D721Med (cell line): ENCODE measurements at regions not wholly inside any gene's neighbourhood (a gene's known extent, or its start where the extent isn't known, plus 50 kb on each side); places are given as distances from the start of the nearest gene placed in this dataset.

ENCODE experiments used
- DNase-seq: peaks from one replicate; pipeline ENCODE4 v3.0.0; 2011; ENCODE audit warnings: low spot score; ENCODE audit not compliant: insufficient read length
- FAIRE-seq: peaks from 2 replicates; lab custom pipeline; 2011; peaks lifted over from hg19 to GRCh38; lab: Jason Lieb, UNC
- TF ChIP-seq, protein P1 (sequence below): IDR thresholded peaks from 2 replicates; pipeline ENCODE4 v1.5.1; 2012; ENCODE audit warnings: mild to moderate bottlenecking, control low read depth; ENCODE audit not compliant: insufficient read depth; ENCODE audit errors: missing control alignments

DNA sequence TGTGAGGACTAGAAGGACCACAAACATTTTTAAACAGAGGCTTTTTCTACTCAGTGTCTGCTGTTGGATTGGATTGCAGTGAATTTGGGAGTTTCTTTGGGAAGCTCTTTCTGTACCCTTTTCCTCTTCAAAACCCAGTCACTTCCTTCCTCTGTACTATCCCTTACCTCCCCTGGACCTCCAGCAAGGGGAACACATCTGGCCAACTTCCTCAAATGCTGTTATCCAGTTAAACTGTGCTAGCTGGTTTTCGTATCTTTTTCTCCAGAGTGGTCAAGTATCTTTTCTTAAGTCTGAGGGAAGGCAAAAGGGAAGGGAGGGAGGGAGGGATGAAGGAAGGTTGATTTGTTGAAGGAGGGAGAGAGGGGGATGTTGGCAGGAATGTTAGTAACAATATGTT, 99.2 kb upstream of the TNR start:
- FAIRE-seq (no peak), DNase-seq (no peak)
- TF ChIP-seq, protein P1, sequence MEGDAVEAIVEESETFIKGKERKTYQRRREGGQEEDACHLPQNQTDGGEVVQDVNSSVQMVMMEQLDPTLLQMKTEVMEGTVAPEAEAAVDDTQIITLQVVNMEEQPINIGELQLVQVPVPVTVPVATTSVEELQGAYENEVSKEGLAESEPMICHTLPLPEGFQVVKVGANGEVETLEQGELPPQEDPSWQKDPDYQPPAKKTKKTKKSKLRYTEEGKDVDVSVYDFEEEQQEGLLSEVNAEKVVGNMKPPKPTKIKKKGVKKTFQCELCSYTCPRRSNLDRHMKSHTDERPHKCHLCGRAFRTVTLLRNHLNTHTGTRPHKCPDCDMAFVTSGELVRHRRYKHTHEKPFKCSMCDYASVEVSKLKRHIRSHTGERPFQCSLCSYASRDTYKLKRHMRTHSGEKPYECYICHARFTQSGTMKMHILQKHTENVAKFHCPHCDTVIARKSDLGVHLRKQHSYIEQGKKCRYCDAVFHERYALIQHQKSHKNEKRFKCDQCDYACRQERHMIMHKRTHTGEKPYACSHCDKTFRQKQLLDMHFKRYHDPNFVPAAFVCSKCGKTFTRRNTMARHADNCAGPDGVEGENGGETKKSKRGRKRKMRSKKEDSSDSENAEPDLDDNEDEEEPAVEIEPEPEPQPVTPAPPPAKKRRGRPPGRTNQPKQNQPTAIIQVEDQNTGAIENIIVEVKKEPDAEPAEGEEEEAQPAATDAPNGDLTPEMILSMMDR = no peak

DNA sequence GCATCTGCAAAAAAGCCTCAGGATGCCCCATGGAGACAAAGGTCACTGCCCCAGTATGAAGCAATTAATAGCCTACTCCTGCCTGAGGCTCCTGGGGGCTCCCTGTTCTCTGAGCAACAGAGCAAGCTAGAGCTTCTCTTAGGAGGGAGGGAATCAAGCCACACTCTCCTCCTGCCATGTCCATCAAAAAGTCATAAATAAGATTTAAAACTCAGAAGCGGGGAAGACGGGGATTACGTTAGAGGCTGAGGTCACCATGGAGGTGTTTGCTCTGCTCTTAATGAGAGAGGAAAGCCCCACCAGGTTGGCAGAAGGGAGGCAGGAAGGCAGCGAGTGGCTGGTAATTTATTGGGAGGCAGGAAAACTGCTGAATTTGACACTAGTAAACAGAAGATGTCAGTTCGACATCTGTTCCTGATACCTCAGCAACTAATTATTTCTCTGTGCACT, 98.4 kb upstream of the TNR start:
- no peak for DNase-seq
- no peak for FAIRE-seq
- TF ChIP-seq, protein P1 = no peak

DNA sequence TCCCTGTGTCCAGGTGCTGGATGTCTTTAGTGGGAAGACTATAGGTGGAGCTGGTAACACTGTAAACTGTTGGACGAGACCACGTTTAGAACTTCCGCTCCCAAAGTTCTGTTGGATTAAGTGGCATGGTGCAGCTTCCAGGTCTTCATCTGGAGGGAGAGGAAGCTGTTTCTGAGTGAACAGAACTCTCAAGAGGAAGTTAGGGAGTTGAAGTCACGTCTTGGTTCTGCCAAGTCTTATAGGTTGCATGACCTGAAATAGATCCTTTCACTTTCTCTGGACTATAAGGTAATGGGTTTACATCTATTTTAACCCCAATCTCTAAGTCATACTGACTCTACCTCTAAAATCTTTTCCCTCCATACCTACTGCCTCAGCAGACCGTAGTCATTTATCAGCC, 97.4 kb upstream of the TNR start:
- TF ChIP-seq, protein P1 = no peak
- FAIRE-seq = no peak
- DNase-seq = no peak

DNA sequence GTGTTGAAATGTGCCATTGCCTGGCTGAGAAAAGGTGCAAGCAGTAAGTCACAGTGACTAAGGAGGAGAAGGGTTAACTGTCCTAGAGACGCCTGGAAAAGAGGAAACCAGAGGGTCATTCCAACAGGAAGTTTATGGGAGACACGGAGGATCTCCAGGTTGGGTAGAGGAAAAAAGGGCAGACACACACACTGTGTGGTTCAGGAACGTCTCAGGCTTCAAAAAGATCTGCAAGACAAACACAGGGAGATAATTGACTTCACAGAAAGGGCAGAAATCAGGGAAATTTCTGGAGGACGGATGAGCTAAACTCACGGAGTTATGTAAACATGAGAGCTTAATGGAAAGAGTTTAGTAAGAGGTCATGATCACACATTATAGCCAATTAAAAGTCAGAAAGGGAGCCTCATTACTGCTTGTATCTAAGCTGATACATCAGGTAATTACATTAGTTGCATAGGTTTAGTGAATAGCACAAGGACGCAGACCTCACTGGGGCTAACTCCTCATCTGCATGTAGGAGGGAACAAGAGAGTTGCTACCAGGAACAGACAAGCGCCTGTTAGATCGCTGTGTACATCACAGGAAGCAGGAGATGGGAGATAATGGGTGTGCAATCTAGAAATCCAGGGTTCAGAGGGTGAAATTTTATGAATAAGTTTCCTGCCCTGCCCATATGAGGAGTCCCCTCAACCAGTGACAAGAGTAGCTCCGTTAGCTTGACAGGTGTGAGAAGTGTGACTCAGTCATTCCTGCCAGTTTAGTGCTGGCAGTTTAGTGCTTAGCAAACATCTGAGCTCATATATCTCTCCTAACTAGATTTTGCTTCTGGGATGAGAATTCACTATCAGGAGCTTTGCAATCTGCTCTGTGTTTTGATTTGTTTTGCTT, 96.6 kb upstream of the TNR start:
- FAIRE-seq = no peak

DNA sequence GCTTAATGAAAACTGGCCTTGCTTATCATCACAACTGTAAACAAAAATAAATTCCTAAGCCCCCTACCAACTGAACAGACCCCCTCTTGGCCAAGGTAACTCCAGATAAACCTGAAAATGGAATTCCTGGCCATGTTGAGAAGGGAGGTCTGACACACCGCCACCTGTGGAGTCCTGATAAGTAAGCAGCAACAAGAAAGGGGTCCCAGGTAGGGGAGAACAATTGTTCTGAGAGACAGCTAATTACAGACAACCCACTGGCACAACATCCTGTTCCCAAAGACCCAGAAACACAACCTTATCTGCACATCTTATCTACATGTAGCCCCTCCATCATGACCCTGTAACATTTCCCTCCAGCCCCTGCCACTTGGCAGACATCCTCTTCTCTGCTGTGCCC, 91.2 kb upstream of the TNR start:
- TF ChIP-seq, protein P1 = no peak
- no peak for FAIRE-seq
- DNase-seq = no peak

More for the DNA sequence above, 96.6 kb upstream of the TNR start:
- DNase-seq = no peak
- TF ChIP-seq, protein P1 = no peak

DNA sequence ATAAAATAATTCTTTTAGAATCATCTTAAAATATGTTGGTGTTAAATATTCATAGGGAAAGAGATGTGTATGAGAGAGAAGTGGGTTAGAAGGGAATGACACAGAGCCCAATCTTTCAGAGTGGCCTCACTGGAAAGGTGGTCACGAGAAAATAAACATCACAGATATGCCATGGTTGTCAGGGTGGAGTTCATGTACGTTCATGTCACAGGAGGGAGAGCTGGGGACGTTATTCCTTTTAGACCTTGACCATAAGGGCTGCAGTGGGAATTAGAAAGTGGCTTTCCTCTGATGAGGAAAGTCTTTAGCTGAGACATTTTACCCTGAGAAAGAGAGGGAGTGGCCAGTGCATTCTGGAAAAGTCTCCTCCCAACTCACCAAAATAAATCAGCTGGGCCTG, 90.6 kb upstream of the TNR start:
- DNase-seq (no peak), FAIRE-seq (no peak)
- TF ChIP-seq, protein P1 = no peak

DNA sequence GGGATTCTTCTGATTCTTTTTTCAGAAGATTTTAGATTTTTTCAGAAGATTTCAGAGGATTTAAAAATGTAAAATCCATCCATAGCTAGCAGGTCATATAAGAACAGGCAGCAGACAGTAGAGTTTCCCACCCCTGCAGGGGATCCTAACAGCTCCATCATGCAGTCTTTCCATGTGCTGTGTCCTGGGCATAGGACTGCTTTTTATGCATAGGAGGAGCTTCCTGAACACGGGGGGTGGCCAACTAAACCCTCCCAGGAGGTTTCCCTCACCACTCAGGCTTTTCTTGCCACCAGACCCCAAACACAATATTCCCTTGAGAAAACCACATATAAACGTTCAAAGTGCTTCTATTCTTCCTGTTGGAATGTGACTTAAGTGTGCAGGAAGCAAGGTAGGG, 90.1 kb upstream of the TNR start:
- DNase-seq = no peak
- TF ChIP-seq, protein P1 = no peak
- FAIRE-seq = no peak
